ENCODE measurements at regions not wholly inside any gene's neighbourhood (a gene's known extent, or its start where the extent isn't known, plus 50 kb on each side); places are given as distances from the start of the nearest gene placed in this dataset.

DNA sequence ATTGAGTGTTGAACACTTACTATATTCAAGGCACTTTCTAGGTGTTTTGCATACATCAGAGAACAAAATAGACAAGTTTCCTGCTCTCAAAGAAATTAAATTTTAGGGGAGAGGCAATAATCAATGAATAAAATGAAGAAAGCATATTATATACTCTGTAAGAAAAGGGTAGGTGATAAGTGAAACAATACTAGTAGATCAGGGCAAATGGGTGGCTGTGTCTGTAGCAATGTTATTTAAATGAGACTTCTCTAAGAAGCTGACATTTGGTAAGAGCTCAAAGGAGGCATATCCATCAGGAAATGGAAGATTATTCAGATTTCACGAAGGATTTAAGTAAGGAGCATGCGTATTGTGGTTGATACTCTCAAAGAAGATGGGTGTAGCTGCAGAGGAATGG lies 1291.6 kb downstream of the NSUN3 start:
- 71 to 76% (median 74%) methylated on average over 2 of the region's 2 CpGs for WGBS, 4 donors
- Histone ChIP-seq H3K4me1 (replicated peaks in 1 of 2) (no peaks in the 10 kb centered on the region), H3K9me3 (replicated peaks in 1 of 3) (no peaks in the 10 kb centered on the region), H3K27ac (no peak overlapping the region), H3K4me3 (no peak overlapping the region), H3K36me3 (replicated peaks in 1 of 2) (no peaks in the 10 kb centered on the region), H3K27me3 (no peaks in the 10 kb centered on the region)
- DNase-seq, result no peak
- intact Hi-C loops (cut with DNase I), result no loop called here
- TF ChIP-seq, protein P1, sequence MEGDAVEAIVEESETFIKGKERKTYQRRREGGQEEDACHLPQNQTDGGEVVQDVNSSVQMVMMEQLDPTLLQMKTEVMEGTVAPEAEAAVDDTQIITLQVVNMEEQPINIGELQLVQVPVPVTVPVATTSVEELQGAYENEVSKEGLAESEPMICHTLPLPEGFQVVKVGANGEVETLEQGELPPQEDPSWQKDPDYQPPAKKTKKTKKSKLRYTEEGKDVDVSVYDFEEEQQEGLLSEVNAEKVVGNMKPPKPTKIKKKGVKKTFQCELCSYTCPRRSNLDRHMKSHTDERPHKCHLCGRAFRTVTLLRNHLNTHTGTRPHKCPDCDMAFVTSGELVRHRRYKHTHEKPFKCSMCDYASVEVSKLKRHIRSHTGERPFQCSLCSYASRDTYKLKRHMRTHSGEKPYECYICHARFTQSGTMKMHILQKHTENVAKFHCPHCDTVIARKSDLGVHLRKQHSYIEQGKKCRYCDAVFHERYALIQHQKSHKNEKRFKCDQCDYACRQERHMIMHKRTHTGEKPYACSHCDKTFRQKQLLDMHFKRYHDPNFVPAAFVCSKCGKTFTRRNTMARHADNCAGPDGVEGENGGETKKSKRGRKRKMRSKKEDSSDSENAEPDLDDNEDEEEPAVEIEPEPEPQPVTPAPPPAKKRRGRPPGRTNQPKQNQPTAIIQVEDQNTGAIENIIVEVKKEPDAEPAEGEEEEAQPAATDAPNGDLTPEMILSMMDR (IDR thresholded peaks at IDR 0.05), result no peak
- TF ChIP-seq POLR2A (IDR thresholded peaks at IDR 0.05), result no peak

- DNase-seq, result no peak
- H3K27ac ChIP-seq, result no peak overlapping the region
- intact Hi-C loops (cut with DNase I), result no loop called here
- no peaks in the 10 kb centered on the region for H3K27me3 ChIP-seq
- WGBS, 4 donors, result 75 to 90% (median 83%) methylated on average over 11 of the region's 11 CpGs
- TF ChIP-seq POLR2A (IDR thresholded peaks at IDR 0.05), result no peak
- TF ChIP-seq, protein P1 (IDR thresholded peaks at IDR 0.05), result no peak
- no peaks in the 10 kb centered on the region for H3K9me3 ChIP-seq (replicated peaks in 1 of 3)
- no peaks in the 10 kb centered on the region for H3K4me1 ChIP-seq (replicated peaks in 1 of 2)
- no peaks in the 10 kb centered on the region for H3K36me3 ChIP-seq (replicated peaks in 1 of 2)
- H3K4me3 ChIP-seq, result no peak overlapping the region
These were observed 1294.1 kb downstream of the NSUN3 start for GRCh38 chr3:95356764-95357501.

DNA sequence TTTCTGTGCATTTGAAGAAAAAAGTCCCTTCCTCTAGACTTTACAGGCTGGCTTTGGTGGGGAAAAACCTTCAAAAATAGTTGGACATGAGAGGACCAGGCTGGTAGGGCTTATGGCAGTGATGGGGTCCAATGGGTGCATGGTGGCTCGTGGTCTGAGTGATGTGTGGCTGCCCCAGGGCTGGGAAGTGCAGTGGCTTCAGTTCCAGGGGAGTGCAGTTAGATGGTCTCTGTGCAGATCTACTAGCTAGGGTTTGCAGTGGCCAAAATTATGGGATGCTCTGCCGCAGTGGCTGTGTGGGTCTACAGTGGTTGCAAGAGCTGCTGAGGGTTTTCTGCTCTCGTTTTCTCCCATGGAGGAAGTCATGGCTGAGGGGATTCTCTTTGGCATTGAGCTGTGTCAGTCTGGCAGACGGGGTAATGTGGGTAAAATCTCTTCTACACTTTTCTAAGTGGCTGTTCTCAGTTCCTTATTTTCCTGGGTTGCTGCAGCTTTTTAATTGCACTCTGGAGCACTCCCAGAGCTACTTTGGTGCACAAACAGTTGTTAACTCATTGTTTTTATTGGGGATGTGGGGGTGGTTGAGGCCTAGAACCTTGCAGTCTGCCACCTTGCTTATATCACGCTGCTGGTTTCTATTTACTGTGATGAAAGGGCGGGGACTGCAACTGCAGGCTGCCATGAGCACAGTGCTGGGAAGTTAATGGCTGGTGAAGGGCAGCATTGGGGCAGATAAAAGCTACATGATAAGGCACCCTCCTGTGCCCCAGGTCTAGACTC lies 1324.6 kb downstream of the NSUN3 start:
- no peaks in the 10 kb centered on the region for H3K27me3 ChIP-seq

DNA sequence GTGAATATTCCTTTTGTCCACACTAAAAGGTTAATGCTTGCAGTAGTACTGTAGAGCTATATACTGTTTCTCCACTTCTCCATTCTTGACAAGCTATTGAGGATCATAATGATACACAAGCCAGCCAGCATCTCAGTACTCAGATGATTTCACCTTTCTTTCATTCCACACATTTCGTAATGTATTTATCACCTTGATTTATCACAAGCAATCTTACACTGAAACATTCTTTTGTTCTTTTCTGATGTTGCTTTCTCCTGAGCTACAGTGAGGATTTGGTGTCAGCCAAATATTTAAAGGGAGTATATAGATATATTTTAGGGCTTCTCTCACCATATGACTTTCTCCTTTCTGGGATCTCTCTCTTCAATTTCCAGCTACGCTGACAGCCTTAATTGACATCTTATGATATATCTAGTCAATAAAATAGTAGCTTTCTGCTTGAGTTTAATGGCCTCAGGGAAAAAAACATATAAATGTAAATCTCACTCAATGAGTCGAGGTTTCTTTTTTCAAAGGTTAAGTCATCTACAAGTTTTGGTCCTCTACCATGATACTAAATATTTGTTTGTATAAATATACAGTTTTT lies 1327.0 kb downstream of the NSUN3 start:
- Histone ChIP-seq H3K4me1 (replicated peaks in 1 of 2) (no peaks in the 10 kb centered on the region), H3K27ac (no peak overlapping the region), H3K36me3 (replicated peaks in 1 of 2) (no peaks in the 10 kb centered on the region), H3K9me3 (replicated peaks in 1 of 3) (no peaks in the 10 kb centered on the region), H3K27me3 (no peaks in the 10 kb centered on the region), H3K4me3 (no peak overlapping the region)
- TF ChIP-seq, protein P1 (IDR thresholded peaks at IDR 0.05), result no peak
- no peak for TF ChIP-seq POLR2A (IDR thresholded peaks at IDR 0.05)
- DNase-seq, result no peak
- 62 to 74% (median 72%) methylated on average over 3 of the region's 3 CpGs for WGBS, 4 donors
- intact Hi-C loops (cut with DNase I), result no loop called here

More for the DNA sequence above, 1324.6 kb downstream of the NSUN3 start:
- TF ChIP-seq, protein P1 (IDR thresholded peaks at IDR 0.05), result no peak
- TF ChIP-seq POLR2A (IDR thresholded peaks at IDR 0.05), result no peak
- Histone ChIP-seq H3K27ac (no peak overlapping the region), H3K9me3 (replicated peaks in 1 of 3) (no peaks in the 10 kb centered on the region), H3K4me3 (no peak overlapping the region), H3K36me3 (replicated peaks in 1 of 2) (no peaks in the 10 kb centered on the region), H3K4me1 (replicated peaks in 1 of 2) (no peaks in the 10 kb centered on the region)
- intact Hi-C loops (cut with DNase I), result no loop called here
- no peak for DNase-seq
- WGBS, 4 donors, result 70 to 79% (median 76%) methylated on average over 5 to 6 of the region's 6 CpGs
